ENCODE measurements at regions not wholly inside any gene's neighbourhood (a gene's known extent, or its start where the extent isn't known, plus 50 kb on each side); places are given as distances from the start of the nearest gene placed in this dataset.
"Not testable (repeated sequence)": the region's sequence is repeated elsewhere in the genome, so short reads cannot be mapped to it uniquely, and the experiment has no call there.

- no peak for DNase-seq (ENCODE audit: low spot score)
Measured at GRCh38 chr2:17254421-17254820, 263.8 kb downstream of the RAD51AP2 start.

DNA sequence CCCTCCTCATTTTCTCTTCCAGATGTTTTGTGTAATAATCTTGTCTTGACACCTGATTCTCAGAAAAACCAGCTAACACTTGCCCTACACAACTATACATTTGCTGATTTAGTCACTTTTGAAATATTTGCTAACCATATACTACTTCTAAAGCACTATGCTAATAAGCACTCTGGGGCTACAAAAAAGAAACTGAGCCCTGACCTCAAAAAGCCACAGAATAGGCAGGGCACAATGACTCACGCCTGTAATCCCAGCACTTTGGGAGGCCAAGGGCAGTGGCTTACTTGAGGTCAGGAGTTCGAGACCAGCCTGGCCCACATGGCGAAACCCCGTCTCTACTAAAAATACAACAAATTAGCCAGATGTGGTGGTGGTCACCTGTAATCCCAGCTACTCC lies 266.0 kb downstream of the RAD51AP2 start:
- DNase-seq (ENCODE audit: low spot score), result no peak

DNA sequence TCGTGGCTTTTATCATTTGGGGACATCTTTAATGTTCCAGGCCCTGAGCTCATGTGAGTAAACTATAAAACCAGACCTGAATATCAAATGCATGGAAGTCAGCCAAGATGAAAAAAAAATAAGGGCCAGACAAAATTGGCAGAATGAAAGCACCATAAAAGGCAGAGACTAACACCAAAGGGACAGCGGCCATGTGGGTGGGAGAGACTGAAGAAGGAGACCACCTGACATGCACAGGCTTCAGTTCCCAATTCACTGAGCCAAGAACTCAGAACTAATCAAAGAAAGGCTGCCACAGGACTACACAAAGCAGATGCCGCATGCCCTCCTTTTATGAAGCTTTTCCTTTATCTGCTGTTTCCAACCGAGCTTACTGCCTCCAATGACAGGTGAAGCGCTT lies 267.1 kb downstream of the RAD51AP2 start:
- no peak for DNase-seq (ENCODE audit: low spot score)

GRCh38 chr2:17249249-17249648 lies 269.0 kb downstream of the RAD51AP2 start:
- no peak for DNase-seq (ENCODE audit: low spot score)

DNA sequence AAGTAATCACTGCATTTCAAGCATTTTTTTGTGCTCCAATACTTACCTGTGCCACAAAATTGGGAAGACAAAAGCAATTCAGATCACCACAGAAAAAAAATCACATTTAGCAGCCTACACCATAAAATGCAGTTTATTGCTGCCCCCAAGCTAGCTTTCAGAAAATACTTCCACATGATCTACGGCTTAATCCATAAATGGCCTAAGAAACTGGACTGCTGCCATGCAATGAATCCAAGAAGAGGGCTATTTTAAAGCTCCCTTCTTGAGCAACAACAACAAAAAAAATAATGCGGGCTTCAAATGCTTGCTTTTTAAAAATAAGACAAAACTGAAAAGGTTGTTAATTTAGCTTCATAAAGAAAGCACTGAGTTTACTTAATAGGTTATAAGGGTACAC lies 272.3 kb downstream of the RAD51AP2 start:
- no peak for DNase-seq (ENCODE audit: low spot score)

DNA sequence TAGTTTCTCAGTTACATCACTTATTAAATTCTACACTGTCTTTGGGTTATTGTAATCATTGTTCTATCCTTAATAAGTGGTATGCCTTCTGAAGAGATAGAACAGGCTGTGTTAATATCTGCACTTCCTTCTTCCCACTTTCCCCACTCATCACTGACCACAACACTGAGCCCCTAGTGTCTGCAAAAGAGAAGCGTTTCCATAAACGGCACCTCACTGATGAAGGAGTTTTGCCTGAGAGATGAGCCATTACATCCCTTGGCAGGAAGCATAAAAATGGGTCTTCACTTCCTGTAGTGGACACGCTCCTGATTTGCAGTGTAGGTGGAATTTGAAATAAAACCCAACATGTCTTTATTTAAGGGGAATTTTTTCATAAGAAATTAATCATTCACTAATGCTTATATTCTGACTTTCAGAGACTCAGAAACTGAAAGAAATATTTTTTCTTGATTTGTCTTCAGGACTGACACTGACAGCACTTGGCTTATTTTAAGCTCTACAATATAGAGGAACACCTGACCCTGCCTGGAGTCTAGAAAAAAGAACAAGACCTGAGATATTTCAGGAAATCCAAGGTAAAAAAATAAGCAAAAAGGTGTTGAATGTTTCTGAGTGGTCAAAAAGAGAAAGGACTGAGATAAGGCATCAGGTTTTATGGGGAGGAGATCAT lies 275.3 kb downstream of the RAD51AP2 start:
- no peak for DNase-seq (ENCODE audit: low spot score)

DNA sequence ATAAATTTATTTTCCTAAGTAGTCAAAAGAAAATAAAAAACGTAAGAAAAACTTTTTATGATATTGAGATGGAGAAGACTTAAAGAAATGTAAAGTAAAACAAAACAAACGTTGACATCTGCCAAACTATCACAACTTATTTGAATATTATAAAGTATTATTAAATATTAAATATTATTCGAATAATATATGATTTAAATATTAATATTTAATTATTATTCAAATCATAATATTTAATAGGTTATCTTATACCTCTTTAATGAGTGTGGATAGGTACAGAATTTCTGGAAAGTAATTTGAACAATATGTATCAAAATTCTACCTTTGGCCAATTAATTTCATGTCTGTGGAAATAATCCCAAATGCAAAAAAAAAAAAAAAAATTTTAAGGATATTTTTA lies 278.7 kb downstream of the RAD51AP2 start:
- DNase-seq (ENCODE audit: low spot score), result no peak

- DNase-seq (ENCODE audit: low spot score), result no peak
Measured at GRCh38 chr2:17235167-17235566, 283.1 kb downstream of the RAD51AP2 start.

GRCh38 chr2:17232776-17233556 lies 285.3 kb downstream of the RAD51AP2 start:
- no peak for DNase-seq (ENCODE audit: low spot score)

GRCh38 chr2:17231394-17231965 lies 286.8 kb downstream of the RAD51AP2 start:
- no peak for DNase-seq (ENCODE audit: low spot score)

GRCh38 chr2:17229414-17229813 lies 288.8 kb downstream of the RAD51AP2 start:
- DNase-seq (ENCODE audit: low spot score), result no peak

GRCh38 chr2:17228461-17228860 lies 289.8 kb downstream of the RAD51AP2 start:
- no peak for DNase-seq (ENCODE audit: low spot score)

- no peak for DNase-seq (ENCODE audit: low spot score)
Measured at GRCh38 chr2:17227856-17228255, 290.4 kb downstream of the RAD51AP2 start.

- DNase-seq (ENCODE audit: low spot score), result no peak
Measured at GRCh38 chr2:17226941-17227490, 291.2 kb downstream of the RAD51AP2 start.

- DNase-seq (ENCODE audit: low spot score), result no peak
Measured at GRCh38 chr2:17223211-17223610, 295.0 kb downstream of the RAD51AP2 start.

DNA sequence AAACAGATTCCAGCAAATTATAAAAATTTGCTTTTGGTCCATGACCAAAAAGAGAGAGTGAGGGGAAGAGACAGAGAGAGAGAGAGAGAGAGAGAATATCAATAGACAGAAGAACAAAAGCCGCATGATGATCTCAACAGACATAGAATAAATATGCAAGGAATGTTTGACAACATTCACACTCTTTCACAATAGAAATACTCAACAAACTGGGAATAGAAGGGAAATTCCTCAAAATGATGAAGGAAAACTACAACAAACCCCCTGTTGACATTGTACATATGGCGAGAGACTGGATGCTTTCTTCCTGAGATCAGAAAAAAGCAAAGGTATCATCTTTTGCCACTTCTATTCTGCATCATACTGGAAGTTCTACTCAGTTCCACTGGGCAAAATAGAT lies 309.7 kb downstream of the RAD51AP2 start:
- DNase-seq (ENCODE audit: low spot score), result no peak

DNA sequence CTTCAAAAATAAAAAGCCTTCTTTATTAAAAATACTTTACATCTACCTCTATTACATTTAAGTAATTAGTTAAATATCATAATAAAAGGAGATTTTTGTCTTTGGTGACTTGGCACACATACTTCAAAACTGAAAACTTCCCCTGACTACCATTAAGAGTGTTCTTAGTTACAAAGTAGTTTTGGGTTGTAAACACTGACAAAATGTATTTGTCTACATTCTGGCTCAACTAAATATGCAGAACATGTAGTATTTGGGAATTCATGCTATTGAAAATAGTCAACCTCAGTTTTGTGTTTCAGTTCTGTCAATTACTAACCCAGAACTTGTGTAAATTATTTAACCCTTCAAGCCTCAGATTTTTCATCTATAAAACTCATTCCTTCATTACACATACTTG lies 311.5 kb downstream of the RAD51AP2 start:
- DNase-seq (ENCODE audit: low spot score), result no peak

GRCh38 chr2:17204214-17204613 lies 314.0 kb downstream of the RAD51AP2 start:
- DNase-seq (ENCODE audit: low spot score), result not testable (repeated sequence)

- DNase-seq (ENCODE audit: low spot score), result not testable (repeated sequence)
Measured at GRCh38 chr2:17202628-17203027, 315.6 kb downstream of the RAD51AP2 start.

GRCh38 chr2:17199741-17200140 lies 318.5 kb downstream of the RAD51AP2 start:
- DNase-seq (ENCODE audit: low spot score), result no peak

DNA sequence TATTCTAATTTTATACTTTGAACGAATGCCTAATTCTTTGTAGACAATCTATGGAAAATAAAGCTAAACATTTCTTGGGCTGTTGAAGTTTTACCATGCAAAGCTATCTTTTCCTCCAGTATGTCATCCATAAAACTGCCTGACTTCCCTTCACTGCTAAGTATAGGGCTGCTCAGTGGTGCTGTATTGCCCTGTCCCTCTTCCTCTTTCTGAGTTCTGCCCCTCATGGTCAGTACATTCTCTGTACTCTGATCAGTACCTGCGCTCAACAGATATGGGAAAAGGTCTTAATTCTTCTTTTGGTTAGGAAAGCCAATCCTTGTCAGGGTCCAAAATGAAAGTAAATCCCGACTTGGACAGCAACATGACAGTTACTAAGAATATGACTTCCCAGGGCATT lies 321.9 kb downstream of the RAD51AP2 start:
- DNase-seq (ENCODE audit: low spot score), result no peak

GRCh38 chr2:17195016-17195415 lies 323.2 kb downstream of the RAD51AP2 start:
- no peak for DNase-seq (ENCODE audit: low spot score)

- no peak for DNase-seq (ENCODE audit: low spot score)
Measured at GRCh38 chr2:17194083-17194482, 324.2 kb downstream of the RAD51AP2 start.

Measured in COLO829 (cell line).